ENCODE measurements at regions not wholly inside any gene's neighbourhood (a gene's known extent, or its start where the extent isn't known, plus 50 kb on each side); places are given as distances from the start of the nearest gene placed in this dataset.

- TF ChIP-seq TEAD4 (IDR thresholded peaks at IDR 0.05) = no peak
- no peak for TF ChIP-seq MAX (IDR thresholded peaks at IDR 0.05)
- TF ChIP-seq TCF12 (IDR thresholded peaks at IDR 0.05; ENCODE audit: low read depth) = no peak
- no peak for TF ChIP-seq USF1 (IDR thresholded peaks at IDR 0.05)
- no peak for TF ChIP-seq EP300 (IDR thresholded peaks at IDR 0.05; ENCODE audit: borderline replicate concordance)
- no peak for TF ChIP-seq EGR1 (IDR thresholded peaks at IDR 0.05)
These were observed 138.7 kb upstream of the PALM2AKAP2 start for GRCh38 chr9:109641372-109641659.

DNA sequence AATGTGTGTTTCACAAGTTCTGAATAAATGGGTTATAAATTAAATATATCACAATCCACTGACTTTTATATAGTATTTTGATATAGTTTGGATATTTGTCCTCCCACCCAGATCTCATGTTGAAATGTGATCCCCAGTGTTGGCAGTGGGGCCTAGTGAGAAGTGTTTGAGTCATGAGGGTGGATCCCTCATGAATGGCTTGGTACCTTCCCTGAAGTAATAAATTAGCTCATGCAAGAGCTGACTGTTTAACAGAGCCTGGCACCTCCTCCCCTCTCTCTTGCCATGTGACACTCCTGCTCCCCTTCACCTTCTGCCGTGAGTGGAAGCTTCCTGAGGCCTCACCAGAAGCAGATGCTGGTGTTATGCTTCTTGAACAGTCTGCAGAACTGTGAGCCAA, 127.9 kb upstream of the PALM2AKAP2 start:
- TF ChIP-seq CREB1 (IDR thresholded peaks at IDR 0.05; ENCODE audit: low read depth) (no peak), ZBTB7A (IDR thresholded peaks at IDR 0.05; ENCODE audit: low read depth) (no peak), TEAD4 (IDR thresholded peaks at IDR 0.05) (no peak), EGR1 (IDR thresholded peaks at IDR 0.05) (no peak)

DNA sequence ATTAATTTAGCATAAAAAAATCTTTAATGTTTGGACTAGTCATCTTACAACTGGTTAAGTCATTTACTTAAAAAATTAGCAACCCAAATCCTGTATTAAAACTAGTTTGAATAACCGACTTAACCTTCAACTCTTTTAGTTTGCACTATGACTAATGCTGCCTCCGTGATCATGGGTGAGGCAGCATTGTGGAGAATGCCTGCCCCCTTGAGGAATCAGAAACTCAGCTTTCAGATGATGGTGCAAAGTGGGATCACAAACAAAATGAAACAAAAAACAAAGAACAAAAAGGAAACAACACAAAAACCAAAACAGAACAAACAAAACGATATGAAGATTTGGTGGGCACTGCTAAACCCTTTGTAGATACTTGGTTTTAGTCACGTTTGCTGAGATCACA, 127.0 kb upstream of the PALM2AKAP2 start:
- TF ChIP-seq CEBPB (IDR thresholded peaks at IDR 0.05) = no peak
- TF ChIP-seq ZBTB7A (IDR thresholded peaks at IDR 0.05; ENCODE audit: low read depth) = no peak
- TF ChIP-seq RAD21 (IDR thresholded peaks at IDR 0.05; ENCODE audit: low read depth) = peak; percentile 37; the same call in 1 of the 2 replicates
- TF ChIP-seq TCF12 (IDR thresholded peaks at IDR 0.05; ENCODE audit: low read depth) = no peak

DNA sequence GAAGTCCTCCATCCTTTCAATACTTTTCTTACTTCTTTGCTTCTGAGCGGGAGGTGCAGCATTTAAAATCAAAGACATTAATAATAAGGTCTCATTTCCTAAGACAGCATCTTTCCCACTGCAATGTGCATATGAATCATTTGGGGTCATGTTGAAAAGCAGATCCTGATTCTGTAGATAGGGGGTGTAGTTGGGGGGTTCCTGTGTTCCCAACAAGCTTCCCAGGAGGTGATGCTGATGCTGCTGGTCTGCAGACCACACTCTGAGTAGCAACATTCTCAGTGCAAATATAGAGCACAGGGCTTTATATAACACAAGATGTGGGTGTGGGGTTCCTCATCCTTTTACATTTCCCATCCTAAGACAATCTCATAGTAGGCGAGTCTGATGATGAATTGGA, 126.5 kb upstream of the PALM2AKAP2 start:
- TF ChIP-seq REST (IDR thresholded peaks at IDR 0.05; ENCODE audit: low read depth) (no peak), CREB1 (IDR thresholded peaks at IDR 0.05; ENCODE audit: low read depth) (no peak), FOXM1 (IDR thresholded peaks at IDR 0.05; ENCODE audit: borderline replicate concordance, low read depth) (no peak), CEBPB (IDR thresholded peaks at IDR 0.05) (no peak), NFIC (IDR thresholded peaks at IDR 0.05) (no peak), TCF12 (IDR thresholded peaks at IDR 0.05; ENCODE audit: low read depth) (no peak), TAF1 (IDR thresholded peaks at IDR 0.05; ENCODE audit: low read depth) (no peak), USF1 (IDR thresholded peaks at IDR 0.05) (no peak), EP300 (IDR thresholded peaks at IDR 0.05; ENCODE audit: borderline replicate concordance) (no peak), ZBTB7A (IDR thresholded peaks at IDR 0.05; ENCODE audit: low read depth) (no peak), MAX (IDR thresholded peaks at IDR 0.05) (no peak), RAD21 (IDR thresholded peaks at IDR 0.05; ENCODE audit: low read depth) (no peak), TEAD4 (IDR thresholded peaks at IDR 0.05) (no peak), EGR1 (IDR thresholded peaks at IDR 0.05) (no peak)

- no peak for TF ChIP-seq EP300 (IDR thresholded peaks at IDR 0.05; ENCODE audit: borderline replicate concordance)
- no peak for TF ChIP-seq ZBTB7A (IDR thresholded peaks at IDR 0.05; ENCODE audit: low read depth)
- no peak for TF ChIP-seq MAX (IDR thresholded peaks at IDR 0.05)
- no peak for TF ChIP-seq CREB1 (IDR thresholded peaks at IDR 0.05; ENCODE audit: low read depth)
These were observed 98.7 kb upstream of the PALM2AKAP2 start for GRCh38 chr9:109681301-109681700.

- TF ChIP-seq YY1 (IDR thresholded peaks at IDR 0.05; ENCODE audit: low read depth) (no peak), TEAD4 (IDR thresholded peaks at IDR 0.05) (no peak), MAX (IDR thresholded peaks at IDR 0.05) (no peak), NFIC (IDR thresholded peaks at IDR 0.05) (no peak), EGR1 (IDR thresholded peaks at IDR 0.05) (no peak), ZBTB7A (IDR thresholded peaks at IDR 0.05; ENCODE audit: low read depth) (no peak), CREB1 (IDR thresholded peaks at IDR 0.05; ENCODE audit: low read depth) (no peak), CEBPB (IDR thresholded peaks at IDR 0.05) (no peak), TAF1 (IDR thresholded peaks at IDR 0.05; ENCODE audit: low read depth) (no peak), FOXM1 (IDR thresholded peaks at IDR 0.05; ENCODE audit: borderline replicate concordance, low read depth) (no peak), REST (IDR thresholded peaks at IDR 0.05; ENCODE audit: low read depth) (no peak), EP300 (IDR thresholded peaks at IDR 0.05; ENCODE audit: borderline replicate concordance) (no peak), USF1 (IDR thresholded peaks at IDR 0.05) (no peak), TCF12 (IDR thresholded peaks at IDR 0.05; ENCODE audit: low read depth) (no peak), RAD21 (IDR thresholded peaks at IDR 0.05; ENCODE audit: low read depth) (no peak)
These were observed 97.8 kb upstream of the PALM2AKAP2 start for GRCh38 chr9:109682227-109682626.
